CD4-positive, alpha-beta memory T cell (primary cell): ENCODE measurements at regions not wholly inside any gene's neighbourhood (a gene's known extent, or its start where the extent isn't known, plus 50 kb on each side); places are given as distances from the start of the nearest gene placed in this dataset.

Source experiments
- CTCF ChIA-PET: fragments of 350-600 bp; sonication (Branson Sonifier 250); formaldehyde crosslinking; loops from one replicate; lab custom pipeline; 2021; ENCODE audit warnings: inconsistent platforms; ENCODE audit not compliant: partially characterized antibody; lab: Charles Lee
- POLR2A ChIA-PET: fragments of 350-600 bp; sonication (Branson Sonifier 250); formaldehyde crosslinking; loops from one replicate; lab custom pipeline; 2021; ENCODE audit not compliant: partially characterized antibody; lab: Charles Lee
- DNase-seq, 5 donors: peaks; one replicate each; pipeline versions ENCODE4 v3.0.0 to v3.0.0-alpha.2; 2020 to 2022; ENCODE audit warnings: mixed read lengths in 1 of 5
- H3K27ac ChIP-seq: one replicate; pipeline ENCODE4 v1.7.0; 2013; ENCODE audit warnings: low read depth, low read length
- H3K27me3 ChIP-seq: 2 replicates; pipeline ENCODE4 v1.7.0; 2013; ENCODE audit warnings: mild to moderate bottlenecking, low read length, moderate library complexity; ENCODE audit not compliant: insufficient read depth
- H3K36me3 ChIP-seq: 2 replicates; pipeline ENCODE4 v1.7.0; 2013; ENCODE audit warnings: mild to moderate bottlenecking, low read length, moderate library complexity; ENCODE audit not compliant: insufficient read depth
- H3K4me1 ChIP-seq: 2 replicates; pipeline ENCODE4 v1.7.0; 2013; ENCODE audit warnings: mild to moderate bottlenecking, low read length, moderate library complexity; ENCODE audit not compliant: insufficient read depth
- H3K4me3 ChIP-seq, 2 donors: one replicate each; pipeline ENCODE4 v1.7.0; 2013; ENCODE audit warnings: low read length in 2 of 2, mild to moderate bottlenecking in 1 of 2
- H3K9me3 ChIP-seq, 2 donors: one replicate each; pipeline ENCODE4 v1.7.0; 2013; ENCODE audit warnings: low read length in 2 of 2, control low read depth in 1 of 2; ENCODE audit not compliant: control insufficient read depth in 1 of 2
- H3K27ac Mint-ChIP-seq, 7 donors: one replicate each; pipeline ENCODE4 v1.8.0; 2020 to 2021; ENCODE audit warnings: mixed read lengths in 7 of 7, mild to moderate bottlenecking in 6 of 7, inconsistent platforms in 3 of 7, moderate library complexity in 3 of 7
- H3K27me3 Mint-ChIP-seq, 2 donors: one replicate each; pipeline ENCODE4 v1.8.0; 2020 to 2021; ENCODE audit warnings: mixed read lengths in 2 of 2
- H3K36me3 Mint-ChIP-seq, 2 donors: one replicate each; pipeline ENCODE4 v1.8.0; 2020 to 2021; ENCODE audit warnings: mixed read lengths in 2 of 2, inconsistent platforms in 1 of 2, mild to moderate bottlenecking in 1 of 2
- H3K4me1 Mint-ChIP-seq, 4 donors: one replicate each; pipeline ENCODE4 v1.8.0; 2020 to 2021; ENCODE audit warnings: mixed read lengths in 4 of 4, mild to moderate bottlenecking in 1 of 4
- H3K4me3 Mint-ChIP-seq, 8 donors: one replicate each; pipeline ENCODE4 v1.8.0; 2020 to 2021; ENCODE audit warnings: mixed read lengths in 8 of 8, mild to moderate bottlenecking in 7 of 8, moderate library complexity in 6 of 8, inconsistent platforms in 3 of 8
- H3K9me3 Mint-ChIP-seq, 8 donors: one replicate each; pipeline ENCODE4 v1.8.0; 2020 to 2021; ENCODE audit warnings: mixed read lengths in 8 of 8, mild to moderate bottlenecking in 5 of 8, inconsistent platforms in 3 of 8, moderate library complexity in 1 of 8
- intact Hi-C: fragments of 100-400 bp; cut with micrococcal nuclease; formaldehyde crosslinking; loops from one replicate; pipeline ENCODE4 v1.15.1; 2023

DNA sequence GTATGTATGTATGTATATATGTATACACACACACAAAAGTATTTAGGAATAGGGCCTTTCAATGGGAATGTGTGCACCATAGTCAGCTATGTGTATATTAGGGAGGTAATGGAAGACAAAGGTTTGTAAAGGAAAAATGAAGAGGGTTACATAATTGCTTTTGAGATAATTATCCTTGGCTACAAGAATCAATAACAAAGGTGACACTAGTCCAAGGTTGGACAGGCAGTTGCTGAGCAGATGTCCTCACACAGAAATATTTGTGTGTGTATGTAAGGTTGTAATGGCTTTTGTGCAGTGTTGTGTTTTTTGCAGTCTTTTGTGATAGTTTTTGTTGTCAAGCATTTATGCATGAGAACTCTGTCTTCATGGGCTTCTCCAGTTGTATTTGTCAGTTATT is 157.9 kb upstream of the MARCKS start:
- no peaks in the 10 kb centered on the region for H3K4me1 Mint-ChIP-seq
- intact Hi-C loops, result no loop called here
- H3K27me3 Mint-ChIP-seq, result no peaks in the 10 kb centered on the region
- H3K9me3 Mint-ChIP-seq, result peaks cover 0 to 2% (median 0%) of the 10 kb centered on the region in 8 donors
- CTCF ChIA-PET, result no interaction called here
- POLR2A ChIA-PET, result no interaction called here
- Histone ChIP-seq H3K36me3 (no peaks in the 10 kb centered on the region), H3K27me3 (no peaks in the 10 kb centered on the region), H3K4me1 (no peaks in the 10 kb centered on the region), H3K27ac (no peak overlapping the region), H3K9me3 (no peaks in the 10 kb centered on the region), H3K4me3 (no peak overlapping the region)
- no peak for DNase-seq
- no peak overlapping the region for H3K27ac Mint-ChIP-seq
- no peaks in the 10 kb centered on the region for H3K36me3 Mint-ChIP-seq
- no peak overlapping the region for H3K4me3 Mint-ChIP-seq

DNA sequence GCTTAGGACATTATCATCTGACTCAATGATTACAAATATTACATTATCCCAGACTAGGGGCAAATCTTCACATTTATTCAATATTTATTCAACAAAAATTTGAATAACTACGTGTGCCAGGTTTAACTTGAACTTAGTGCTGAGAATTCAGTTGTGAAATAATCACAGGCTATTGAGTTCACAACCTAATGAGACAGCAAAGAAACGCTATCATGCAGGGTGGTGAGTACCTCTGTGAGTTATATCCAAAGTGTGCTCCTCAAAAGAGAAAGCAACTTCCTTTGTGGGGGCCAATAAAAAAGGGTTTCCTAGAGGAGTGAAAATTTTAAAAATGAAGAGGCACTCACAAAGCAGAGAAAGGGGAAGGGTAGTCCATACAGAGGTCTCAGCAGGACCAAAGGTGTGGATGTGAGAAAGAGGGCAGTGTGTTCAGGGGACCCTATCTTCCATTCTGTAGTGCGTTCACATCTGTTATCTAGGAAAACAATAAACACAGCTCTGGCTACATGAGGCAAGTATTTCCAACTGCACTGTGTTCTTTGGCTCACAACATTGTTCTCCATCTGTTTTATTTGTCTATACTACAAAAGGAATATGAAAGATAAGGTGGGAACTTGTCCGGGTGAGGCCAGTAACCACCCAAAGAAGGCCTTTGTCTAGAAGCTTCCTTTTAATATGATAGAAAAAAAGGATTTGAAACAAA is 155.4 kb upstream of the MARCKS start:
- intact Hi-C loops, result no loop called here
- DNase-seq, result no peak
- Mint-ChIP-seq H3K36me3 (no peaks in the 10 kb centered on the region), H3K4me3 (no peak overlapping the region), H3K4me1 (no peaks in the 10 kb centered on the region), H3K9me3 (peaks cover 0 to 3% (median 0%) of the 10 kb centered on the region in 8 donors), H3K27me3 (no peaks in the 10 kb centered on the region), H3K27ac (no peak overlapping the region)
- CTCF ChIA-PET, result no interaction called here
- POLR2A ChIA-PET, result no interaction called here
- Histone ChIP-seq H3K36me3 (no peaks in the 10 kb centered on the region), H3K27ac (no peak overlapping the region), H3K27me3 (no peaks in the 10 kb centered on the region), H3K4me1 (no peaks in the 10 kb centered on the region), H3K9me3 (no peaks in the 10 kb centered on the region), H3K4me3 (no peak overlapping the region)

DNA sequence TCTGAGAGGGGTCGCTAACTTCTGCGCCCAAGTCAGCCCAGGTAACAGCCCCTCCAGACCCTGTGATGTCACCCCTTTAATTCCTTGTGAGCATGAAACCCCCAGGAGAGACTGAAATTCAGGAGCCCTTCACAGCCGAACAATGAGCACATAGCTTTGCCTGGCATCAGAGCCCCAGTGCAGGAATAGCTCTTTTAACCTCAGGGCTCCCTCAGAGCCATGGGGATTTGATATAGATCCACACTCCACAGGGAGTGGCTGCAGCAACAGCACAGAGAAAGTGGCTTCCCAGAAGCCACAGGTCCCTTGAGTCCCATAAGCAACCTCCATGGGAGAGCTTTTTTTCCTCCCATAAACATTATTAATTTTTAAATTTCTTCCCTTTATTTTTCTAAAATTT is 150.0 kb upstream of the MARCKS start:
- no peaks in the 10 kb centered on the region for H3K4me1 Mint-ChIP-seq
- Histone ChIP-seq H3K27ac (no peak overlapping the region), H3K36me3 (no peaks in the 10 kb centered on the region), H3K4me3 (no peak overlapping the region), H3K27me3 (no peaks in the 10 kb centered on the region), H3K9me3 (no peaks in the 10 kb centered on the region), H3K4me1 (no peaks in the 10 kb centered on the region)
- no peak for DNase-seq
- H3K9me3 Mint-ChIP-seq, result peaks cover 0 to 3% (median 0%) of the 10 kb centered on the region in 8 donors
- CTCF ChIA-PET, result no interaction called here
- H3K4me3 Mint-ChIP-seq, result no peak overlapping the region
- peaks cover 0 to 1% of the 10 kb centered on the region in 2 donors for H3K27me3 Mint-ChIP-seq
- no peak overlapping the region for H3K27ac Mint-ChIP-seq
- no peaks in the 10 kb centered on the region for H3K36me3 Mint-ChIP-seq
- POLR2A ChIA-PET, result no interaction called here
- intact Hi-C loops, result no loop called here

DNA sequence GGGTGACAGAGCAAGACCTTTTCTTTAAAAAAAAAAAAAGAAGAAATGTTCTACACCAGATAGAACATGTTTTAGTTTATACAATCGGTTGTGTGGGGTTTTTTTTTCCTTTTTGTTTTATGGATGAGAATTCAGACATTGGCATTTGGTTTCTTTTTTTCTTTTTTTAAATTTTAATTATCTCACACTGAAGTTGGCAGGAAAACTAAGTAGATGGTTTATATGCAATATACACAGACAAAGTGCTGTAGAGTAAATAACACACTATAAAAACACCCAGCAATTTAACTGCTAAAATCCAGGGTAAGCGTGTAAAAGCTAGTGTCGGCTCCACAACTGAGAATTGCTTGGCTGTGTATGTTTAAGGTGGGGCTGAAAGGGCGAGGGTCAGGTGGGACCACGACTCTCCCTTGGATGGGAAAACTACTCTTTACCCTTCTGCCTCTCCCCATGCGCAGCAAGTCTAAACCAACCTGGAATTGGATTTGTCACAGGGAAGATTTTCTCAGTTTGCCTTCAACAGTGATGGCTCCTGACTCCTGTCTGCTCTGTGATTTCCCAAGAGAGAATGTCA is 147.1 kb upstream of the MARCKS start:
- intact Hi-C loops, result no loop called here
- no peaks in the 10 kb centered on the region for H3K27me3 ChIP-seq
- peaks cover 0 to 1% of the 10 kb centered on the region in 2 donors for H3K27me3 Mint-ChIP-seq
- H3K9me3 ChIP-seq, result no peaks in the 10 kb centered on the region
- H3K4me1 ChIP-seq, result no peaks in the 10 kb centered on the region
- ChIA-PET POLR2A (no interaction called here), CTCF (no interaction called here)
- no peaks in the 10 kb centered on the region for H3K9me3 Mint-ChIP-seq
- H3K36me3 ChIP-seq, result no peaks in the 10 kb centered on the region
- DNase-seq, result no peak
- H3K4me1 Mint-ChIP-seq, result no peaks in the 10 kb centered on the region
- H3K4me3 ChIP-seq, result no peak overlapping the region
- H3K36me3 Mint-ChIP-seq, result no peaks in the 10 kb centered on the region
- H3K27ac ChIP-seq, result no peak overlapping the region
- no peak overlapping the region for H3K4me3 Mint-ChIP-seq
- H3K27ac Mint-ChIP-seq, result no peak overlapping the region

DNA sequence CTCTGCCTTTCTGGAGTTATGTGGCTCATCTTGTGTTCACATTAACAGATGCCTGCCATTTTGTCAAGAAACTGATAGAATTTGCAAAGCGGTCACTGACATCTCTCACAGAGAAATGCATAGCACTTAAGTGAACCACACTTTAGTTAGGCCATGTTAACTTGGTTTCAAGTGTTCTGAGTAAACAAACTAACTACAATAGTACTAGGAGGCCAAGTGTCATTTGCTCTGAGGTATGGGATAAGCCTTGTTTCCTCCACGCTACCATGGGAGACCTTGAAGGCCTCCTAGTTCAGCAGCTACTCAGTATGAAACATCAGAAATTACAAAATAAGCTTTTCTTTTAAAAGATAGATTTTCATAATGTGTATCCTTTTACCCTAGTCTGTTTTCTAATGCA is 143.5 kb upstream of the MARCKS start:
- no peaks in the 10 kb centered on the region for H3K36me3 Mint-ChIP-seq
- H3K27ac ChIP-seq, result no peak overlapping the region
- H3K27me3 ChIP-seq, result no peaks in the 10 kb centered on the region
- no peaks in the 10 kb centered on the region for H3K9me3 Mint-ChIP-seq
- H3K27me3 Mint-ChIP-seq, result peaks cover 0 to 6% of the 10 kb centered on the region in 2 donors
- no peak overlapping the region for H3K27ac Mint-ChIP-seq
- no peaks in the 10 kb centered on the region for H3K9me3 ChIP-seq
- intact Hi-C loops, result no loop called here
- POLR2A ChIA-PET, result no interaction called here
- no peak for DNase-seq
- no peak overlapping the region for H3K4me3 Mint-ChIP-seq
- H3K36me3 ChIP-seq, result no peaks in the 10 kb centered on the region
- H3K4me3 ChIP-seq, result no peak overlapping the region
- CTCF ChIA-PET, result no interaction called here
- no peaks in the 10 kb centered on the region for H3K4me1 ChIP-seq
- no peaks in the 10 kb centered on the region for H3K4me1 Mint-ChIP-seq

DNA sequence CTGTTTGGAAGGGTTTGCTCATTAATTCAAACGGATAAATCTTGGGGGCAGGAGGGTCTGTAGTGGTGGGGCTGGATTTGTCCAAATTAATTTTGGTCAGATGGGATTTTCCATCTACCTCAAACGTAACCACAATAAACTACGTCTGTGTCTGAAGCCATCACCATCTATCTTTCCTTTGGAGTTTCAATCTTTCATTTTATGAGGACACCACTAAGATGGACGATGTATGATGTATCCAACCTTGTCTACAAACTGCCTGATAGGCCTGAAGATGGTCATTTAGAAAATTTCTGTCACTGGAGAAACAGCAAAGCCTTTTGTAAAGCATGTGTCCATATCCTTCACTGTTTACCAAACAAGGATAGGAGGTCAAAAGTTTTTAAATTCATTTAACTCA is 138.6 kb upstream of the MARCKS start:
- CTCF ChIA-PET, result no interaction called here
- no peaks in the 10 kb centered on the region for H3K9me3 ChIP-seq
- no peak overlapping the region for H3K27ac Mint-ChIP-seq
- H3K4me3 ChIP-seq, result no peak overlapping the region
- H3K27me3 Mint-ChIP-seq, result peaks cover 2 to 4% of the 10 kb centered on the region in 2 donors
- no peaks in the 10 kb centered on the region for H3K4me1 Mint-ChIP-seq
- H3K27me3 ChIP-seq, result no peaks in the 10 kb centered on the region
- no peaks in the 10 kb centered on the region for H3K36me3 ChIP-seq
- intact Hi-C loops, result no loop called here
- no peaks in the 10 kb centered on the region for H3K9me3 Mint-ChIP-seq
- H3K4me1 ChIP-seq, result no peaks in the 10 kb centered on the region
- POLR2A ChIA-PET, result no interaction called here
- no peak overlapping the region for H3K27ac ChIP-seq
- no peaks in the 10 kb centered on the region for H3K36me3 Mint-ChIP-seq
- no peak for DNase-seq
- H3K4me3 Mint-ChIP-seq, result no peak overlapping the region

DNA sequence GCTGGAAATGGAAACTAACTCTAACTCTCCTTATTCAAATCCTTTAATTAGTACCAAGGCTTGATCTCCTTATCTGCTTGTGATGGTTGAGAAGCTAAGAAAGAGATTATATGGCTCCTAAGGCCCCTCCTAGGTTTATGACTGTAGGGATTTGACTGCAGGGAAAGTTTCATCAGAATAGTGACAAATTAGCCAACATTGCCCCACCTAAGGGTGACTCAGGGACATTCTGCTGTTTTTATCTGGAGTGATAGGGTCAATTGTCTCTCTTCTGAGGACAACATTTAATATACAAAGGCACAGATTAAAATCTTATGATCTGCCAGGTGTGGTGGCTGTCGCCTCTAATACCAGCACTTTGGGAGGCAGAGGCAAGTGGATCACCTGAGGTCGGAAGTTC is 138.1 kb upstream of the MARCKS start:
- peaks cover 2 to 4% of the 10 kb centered on the region in 2 donors for H3K27me3 Mint-ChIP-seq
- H3K27ac ChIP-seq, result no peak overlapping the region

More for the DNA sequence above, 138.1 kb upstream of the MARCKS start:
- H3K4me3 Mint-ChIP-seq, result no peak overlapping the region
- H3K9me3 Mint-ChIP-seq, result no peaks in the 10 kb centered on the region
- no peaks in the 10 kb centered on the region for H3K36me3 Mint-ChIP-seq
- Histone ChIP-seq H3K36me3 (no peaks in the 10 kb centered on the region), H3K4me1 (no peaks in the 10 kb centered on the region), H3K4me3 (no peak overlapping the region), H3K27me3 (no peaks in the 10 kb centered on the region), H3K9me3 (no peaks in the 10 kb centered on the region)
- POLR2A ChIA-PET, result no interaction called here
- CTCF ChIA-PET, result no interaction called here
- H3K27ac Mint-ChIP-seq, result no peak overlapping the region
- no peak for DNase-seq
- intact Hi-C loops, result no loop called here
- no peaks in the 10 kb centered on the region for H3K4me1 Mint-ChIP-seq
